ENCODE measurements at regions not wholly inside any gene's neighbourhood (a gene's known extent, or its start where the extent isn't known, plus 50 kb on each side); places are given as distances from the start of the nearest gene placed in this dataset.
"Not testable (repeated sequence)": the region's sequence is repeated elsewhere in the genome, so short reads cannot be mapped to it uniquely, and the experiment has no call there.

DNA sequence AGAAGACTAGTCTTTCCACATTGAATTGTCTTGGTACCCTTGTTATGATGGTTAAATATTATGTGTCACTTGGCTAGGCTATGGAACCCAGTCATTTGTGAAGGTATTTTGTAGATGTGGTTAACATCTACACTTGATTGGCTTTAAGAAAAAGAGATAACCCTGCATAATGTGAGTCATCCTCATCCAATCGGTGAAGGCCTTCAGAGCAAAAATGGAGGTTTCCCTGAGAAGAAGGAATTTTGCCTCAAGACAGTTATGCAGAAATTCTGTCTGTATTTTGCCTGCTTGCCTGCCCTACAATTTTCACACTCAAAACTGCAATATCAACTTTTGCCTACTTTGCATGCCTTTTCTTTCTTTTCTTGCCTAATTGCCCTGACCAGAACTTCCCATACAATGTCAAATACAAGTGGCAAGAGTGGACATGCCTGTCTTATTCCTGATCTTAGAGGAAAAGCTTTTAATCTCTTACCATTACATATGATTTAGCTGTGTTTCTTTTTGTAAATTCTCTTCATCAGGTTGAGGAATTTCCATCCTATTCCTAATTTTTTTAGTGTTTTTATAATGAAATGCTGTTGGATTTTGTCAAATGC, 84.6 kb upstream of the CDC42EP3 start:
- intact Hi-C loops (cut with DNase I); DNase-seq: not testable (repeated sequence)

DNA sequence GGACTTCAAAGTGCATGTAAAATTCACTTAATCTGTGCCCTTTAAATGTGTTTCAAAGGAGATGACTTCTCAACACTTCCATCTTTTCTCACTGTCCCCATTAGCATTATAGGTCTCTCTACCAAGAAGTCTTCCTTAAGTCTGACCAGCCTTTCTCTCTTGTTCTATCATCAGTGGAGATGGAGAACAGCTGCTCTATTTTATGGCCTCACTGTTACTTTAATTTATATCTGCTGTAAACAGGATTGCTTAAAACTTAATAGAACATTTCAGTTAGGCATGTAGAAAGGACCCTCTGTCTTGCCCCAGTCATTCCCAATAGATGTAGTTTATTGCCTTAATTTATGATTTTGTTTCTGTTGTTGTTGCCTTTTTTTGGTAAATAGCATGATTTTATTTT, 86.0 kb upstream of the CDC42EP3 start:
- not testable (repeated sequence) for DNase-seq

DNA sequence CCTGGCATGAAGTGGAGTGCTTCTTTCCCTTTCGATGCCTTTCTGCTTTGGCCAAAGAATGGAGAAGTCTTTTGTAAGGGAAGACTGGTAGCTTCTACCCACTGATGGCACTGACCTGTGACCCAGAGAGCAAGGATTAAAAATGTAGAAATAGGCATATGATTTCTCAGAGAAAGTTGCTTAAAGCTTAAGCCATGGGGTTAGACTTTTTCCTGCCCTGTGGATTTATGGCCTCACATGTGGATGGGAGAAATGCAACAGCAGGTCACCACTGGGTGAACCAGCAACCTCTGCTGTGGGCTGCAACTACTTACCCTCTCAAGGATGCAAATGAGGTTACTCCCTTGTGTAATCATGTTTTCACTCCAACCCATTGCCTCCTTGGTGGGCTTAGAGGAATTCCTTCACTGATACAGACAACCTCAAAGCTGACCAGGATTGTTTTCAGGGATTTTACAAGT, 86.7 kb upstream of the CDC42EP3 start:
- DNase-seq; intact Hi-C loops (cut with DNase I): not testable (repeated sequence)

More for the DNA sequence above, 86.0 kb upstream of the CDC42EP3 start:
- intact Hi-C loops (cut with DNase I), result not testable (repeated sequence)

DNA sequence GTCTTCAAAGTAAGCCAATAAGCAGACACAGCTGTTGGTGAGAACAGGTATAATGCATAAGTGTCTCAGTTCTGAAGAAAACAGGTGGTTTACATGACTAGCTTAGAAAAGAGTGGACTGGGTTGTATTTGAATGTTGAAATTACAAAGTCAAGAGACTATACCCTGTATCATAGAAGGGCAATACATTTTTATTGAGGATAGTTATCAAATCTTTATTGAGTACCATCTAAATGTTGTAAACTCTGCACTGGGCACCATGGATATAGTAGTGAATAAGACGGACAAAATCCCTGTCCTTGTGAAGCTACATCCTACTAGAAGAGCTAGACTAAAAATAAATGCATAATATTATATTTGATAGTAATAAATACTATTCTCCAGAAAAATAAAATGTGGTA, 88.5 kb upstream of the CDC42EP3 start:
- DNase-seq; intact Hi-C loops (cut with DNase I): not testable (repeated sequence)

DNA sequence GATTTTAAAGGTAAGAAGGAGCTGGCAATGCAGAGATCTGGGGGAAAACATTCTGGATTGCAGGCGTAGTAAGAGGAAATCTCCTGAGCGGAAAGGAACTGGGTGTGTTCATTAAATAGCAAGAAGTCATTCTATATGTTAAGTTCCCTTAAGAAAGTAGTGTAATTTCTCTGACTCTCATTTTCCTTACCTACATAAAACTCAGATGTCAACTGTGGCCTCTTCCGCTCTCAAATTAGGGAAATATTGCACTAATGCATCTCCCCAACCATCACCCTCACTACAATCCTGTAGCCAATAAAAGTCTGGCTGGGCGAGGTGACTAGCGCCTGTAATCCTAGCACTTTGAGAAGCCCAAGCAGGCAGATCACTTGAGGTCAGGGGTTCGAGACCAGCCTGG, 89.0 kb upstream of the CDC42EP3 start:
- no peak for DNase-seq
- intact Hi-C loops (cut with DNase I), result no loop called here

DNA sequence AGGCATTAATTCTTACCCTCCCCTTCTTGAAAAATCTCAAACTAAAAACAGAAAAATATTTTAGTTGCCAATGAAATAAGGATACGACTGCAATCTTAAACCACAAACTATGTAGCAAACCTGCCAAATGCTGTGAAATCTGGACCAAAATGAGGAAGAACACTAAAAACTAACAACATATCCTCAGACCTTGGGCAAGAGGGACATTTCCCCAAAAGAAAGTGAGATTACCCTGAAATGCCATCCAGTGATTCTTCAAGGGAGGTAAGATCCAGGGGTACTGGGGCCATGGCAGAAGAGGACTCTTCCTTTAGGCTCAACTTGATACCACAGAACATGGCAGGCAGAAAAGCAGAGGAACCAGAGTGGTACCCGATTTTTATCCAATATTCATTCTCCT, 90.8 kb upstream of the CDC42EP3 start:
- DNase-seq; intact Hi-C loops (cut with DNase I): not testable (repeated sequence)

DNA sequence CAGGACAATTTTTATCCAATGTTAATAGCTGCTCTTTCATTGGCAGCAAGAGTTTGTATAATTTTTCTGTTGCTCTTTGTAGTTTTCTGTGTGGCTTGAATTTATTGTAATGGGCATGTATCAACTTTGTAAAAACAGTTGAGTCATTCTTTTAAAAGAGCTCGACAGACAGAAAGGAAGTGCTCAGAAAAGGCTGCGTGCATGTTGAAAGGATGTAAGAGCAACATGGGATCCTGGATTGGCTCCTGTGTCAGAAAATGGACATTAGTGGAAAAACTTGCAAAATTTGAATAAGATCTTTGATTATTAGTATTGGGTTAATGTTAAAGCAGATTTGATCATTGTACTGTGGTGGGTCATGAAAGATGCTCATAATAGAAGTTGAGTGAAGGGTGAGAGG, 93.3 kb upstream of the CDC42EP3 start:
- no peak for DNase-seq
- intact Hi-C loops (cut with DNase I), result no loop called here

DNA sequence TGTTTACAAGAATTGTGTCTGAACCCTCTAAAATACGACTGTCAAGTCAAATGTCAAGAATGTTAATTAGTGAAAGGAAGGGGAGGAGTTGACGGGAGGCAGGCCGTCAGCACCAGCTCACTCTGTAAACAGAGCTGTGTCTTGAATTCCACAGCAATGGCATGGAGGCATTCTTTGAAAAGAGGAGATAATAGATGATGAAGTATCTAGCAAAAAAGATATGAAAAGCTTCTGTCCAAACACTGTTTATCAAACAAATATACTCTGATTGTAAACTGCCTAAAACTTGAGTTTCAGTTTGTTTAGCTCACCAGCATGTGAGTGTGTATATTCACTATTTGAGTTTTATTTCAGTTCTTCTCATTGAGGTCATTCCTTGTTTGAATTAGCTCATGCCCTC, 94.7 kb upstream of the CDC42EP3 start:
- DNase-seq, result no peak
- intact Hi-C loops (cut with DNase I), result no loop called here

DNA sequence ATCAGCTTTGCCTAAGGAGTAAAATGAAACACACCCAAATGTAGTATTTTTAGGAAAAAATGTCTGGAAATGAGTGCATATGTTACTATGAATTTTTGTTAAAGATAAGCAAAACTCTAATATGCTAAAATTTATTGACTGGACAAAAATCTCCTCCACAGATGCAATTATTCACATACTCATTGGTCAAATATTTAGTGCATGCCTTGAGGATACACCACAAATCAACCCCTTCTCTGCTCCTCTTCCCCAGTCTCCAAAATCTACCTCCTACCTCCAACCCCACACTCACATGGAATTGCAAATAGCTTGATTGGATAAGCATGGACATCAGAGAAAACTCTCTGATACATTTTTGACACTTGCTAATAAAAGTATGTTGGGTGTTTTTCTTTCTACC, 95.6 kb upstream of the CDC42EP3 start:
- intact Hi-C loops (cut with DNase I), result no loop called here
- DNase-seq, result no peak

DNA sequence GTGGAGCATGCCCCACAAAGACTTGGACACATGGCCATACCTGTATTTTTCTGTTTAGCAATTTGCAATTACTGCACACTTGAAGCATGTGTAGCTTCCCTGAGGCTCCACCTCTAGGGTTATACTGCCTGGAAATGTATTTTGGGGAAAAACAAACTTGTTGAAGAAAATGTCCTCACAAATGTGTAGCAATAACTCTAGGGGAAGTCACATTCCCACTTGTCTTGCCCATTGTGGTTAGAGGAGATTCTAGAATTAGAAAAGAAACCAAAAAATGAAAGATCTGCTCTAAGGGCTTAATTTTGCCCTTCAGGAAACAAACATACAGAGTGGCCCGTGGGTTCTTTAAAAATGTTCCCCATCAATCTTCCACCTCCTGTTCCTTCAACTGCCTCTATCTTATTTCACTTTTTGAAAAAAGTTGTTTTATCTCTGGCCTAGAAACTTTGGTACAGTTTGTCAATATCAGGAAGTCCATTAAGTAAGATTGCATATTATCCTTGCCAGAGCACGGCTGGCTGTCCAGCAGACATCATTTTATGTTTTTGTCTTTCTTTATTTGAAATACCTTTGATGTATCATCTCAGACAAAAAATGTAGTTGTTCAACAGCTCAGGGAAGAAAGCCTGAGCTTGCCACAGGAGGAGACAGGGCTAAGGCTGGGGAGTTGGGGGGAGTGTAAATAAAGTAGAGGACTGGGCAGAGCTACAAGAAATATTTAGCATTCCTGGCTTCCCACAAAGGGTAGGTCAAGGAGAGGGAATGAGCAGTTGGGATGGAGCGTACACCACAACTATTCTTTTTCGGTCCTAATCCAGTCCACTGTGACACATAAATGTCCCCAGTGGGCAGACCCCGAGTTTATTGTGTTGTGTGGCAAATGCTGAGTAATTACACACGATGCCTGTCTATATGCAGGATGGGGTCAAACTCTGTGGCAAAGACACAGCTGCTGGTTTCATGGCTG, 96.8 kb upstream of the CDC42EP3 start:
- intact Hi-C loops (cut with DNase I), result no loop called here
- DNase-seq, result no peak

- intact Hi-C loops (cut with DNase I), result no loop called here
- DNase-seq, result no peak
Observed at GRCh38 chr2:37769551-37769950, 98.1 kb upstream of the CDC42EP3 start.

DNA sequence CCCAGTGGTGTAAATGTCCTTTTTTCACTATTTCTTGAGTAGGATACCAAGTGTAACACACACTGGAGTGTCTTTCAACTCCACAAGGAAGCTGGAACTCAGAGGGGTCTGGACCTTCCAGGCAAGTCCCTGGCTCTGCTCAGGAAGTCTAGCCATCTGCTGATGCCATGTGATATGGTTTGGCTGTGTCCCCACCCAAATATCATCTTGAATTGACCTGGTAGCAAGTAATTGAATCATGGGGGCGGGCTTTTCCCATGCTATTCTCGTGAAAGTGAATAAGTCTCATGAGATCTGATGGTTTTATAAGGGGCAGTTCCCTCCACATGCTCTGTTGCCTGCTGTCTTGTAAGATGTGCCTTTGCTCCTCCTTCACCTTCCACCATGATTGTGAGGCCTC, 99.4 kb upstream of the CDC42EP3 start:
- no peak for DNase-seq
- intact Hi-C loops (cut with DNase I), result no loop called here

GRCh38 chr2:37771600-37772088, 100.2 kb upstream of the CDC42EP3 start:
- intact Hi-C loops (cut with DNase I), result no loop called here
- DNase-seq, result no peak

GRCh38 chr2:37773371-37774130, 102.1 kb upstream of the CDC42EP3 start:
- no peak for DNase-seq
- intact Hi-C loops (cut with DNase I), result no loop called here

- intact Hi-C loops (cut with DNase I); DNase-seq: not testable (repeated sequence)
Observed at GRCh38 chr2:37774171-37774944, 102.9 kb upstream of the CDC42EP3 start.

- no peak for DNase-seq
- intact Hi-C loops (cut with DNase I), result no loop called here
Observed at GRCh38 chr2:37774976-37775907, 103.8 kb upstream of the CDC42EP3 start.

DNA sequence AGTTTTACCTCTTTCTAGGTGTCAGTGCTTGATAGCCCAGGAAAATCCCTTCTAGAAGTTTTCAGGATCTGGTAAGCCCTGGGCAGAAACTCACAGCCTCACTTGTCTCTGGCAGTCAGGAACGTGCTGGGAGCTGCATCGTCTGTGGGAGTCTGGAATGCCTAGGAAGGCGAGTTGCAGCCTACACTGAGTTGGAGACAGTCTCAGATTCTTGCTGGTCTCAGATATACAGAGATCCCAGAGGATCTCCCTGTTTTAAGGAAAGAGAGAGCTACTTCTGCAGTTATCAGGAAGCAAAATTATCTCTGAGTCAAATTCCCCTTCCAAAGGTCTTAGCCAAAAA, 104.4 kb upstream of the CDC42EP3 start:
- intact Hi-C loops (cut with DNase I), result no loop called here
- no peak for DNase-seq

DNA sequence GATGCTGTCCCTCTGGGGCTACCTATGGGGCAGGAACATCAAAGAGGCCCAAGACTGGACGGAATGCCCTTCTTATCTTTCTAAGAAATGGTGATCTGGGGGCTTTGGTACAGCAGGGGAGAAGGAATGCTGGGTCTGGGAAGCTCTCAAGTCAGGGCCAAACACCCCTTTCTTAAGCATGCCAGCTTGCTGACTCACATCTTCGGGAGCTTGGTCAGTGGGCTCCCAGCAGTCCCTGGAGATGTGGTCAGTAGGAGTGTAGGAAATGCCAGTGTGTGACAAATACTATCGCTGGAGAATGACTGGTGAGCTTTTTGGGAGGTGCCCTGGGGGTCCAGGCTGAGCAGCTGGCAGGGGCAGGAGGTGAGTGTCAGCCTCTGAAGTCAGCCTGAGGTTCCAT, 105.0 kb upstream of the CDC42EP3 start:
- intact Hi-C loops (cut with DNase I), result no loop called here
- DNase-seq, result no peak
